ENCODE measurements at regions not wholly inside any gene's neighbourhood (a gene's known extent, or its start where the extent isn't known, plus 50 kb on each side); places are given as distances from the start of the nearest gene placed in this dataset.

DNA sequence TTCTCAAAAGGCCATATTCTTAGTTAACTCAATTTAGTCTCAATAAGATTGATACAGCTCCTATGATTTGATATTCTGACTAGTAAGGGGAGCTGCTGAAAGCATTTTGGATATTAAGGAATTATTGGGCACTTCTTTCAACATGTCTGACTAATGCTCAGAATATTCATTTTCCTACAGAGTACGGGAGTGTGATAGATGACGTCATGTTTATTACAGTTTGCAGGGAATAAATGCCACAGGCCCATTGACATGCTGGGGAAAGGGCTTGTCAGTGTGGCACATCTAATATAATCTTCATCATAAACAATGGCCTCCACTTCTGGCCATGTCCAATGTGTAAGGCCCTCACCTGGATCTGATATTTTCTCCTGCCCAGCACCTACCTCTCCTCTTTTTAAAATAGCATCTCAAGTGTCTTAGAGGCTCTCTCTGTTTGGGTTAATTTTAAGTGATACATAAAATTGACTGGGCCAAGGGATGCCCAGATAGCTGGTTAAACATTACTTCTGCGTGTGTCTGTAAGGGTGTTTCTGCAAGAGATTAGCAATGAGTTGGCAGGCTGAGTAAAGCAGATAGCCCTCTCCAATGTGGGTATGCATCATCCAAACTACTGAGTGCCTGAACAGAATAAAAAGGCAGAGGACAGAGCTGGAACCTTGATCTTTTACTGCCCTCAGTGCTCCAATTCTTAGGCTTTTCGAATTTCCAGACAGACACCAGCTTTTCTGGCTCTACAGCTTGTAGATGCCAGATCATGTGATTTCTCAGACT is 99.3 kb downstream of the SLC24A2 start:
- TF ChIP-seq CTCF (IDR thresholded peaks at IDR 0.05), result no peak
- TF ChIP-seq ZNF121 (CRISPR knock-in tag; IDR thresholded peaks at IDR 0.05), result no peak
- TF ChIP-seq, protein P1, sequence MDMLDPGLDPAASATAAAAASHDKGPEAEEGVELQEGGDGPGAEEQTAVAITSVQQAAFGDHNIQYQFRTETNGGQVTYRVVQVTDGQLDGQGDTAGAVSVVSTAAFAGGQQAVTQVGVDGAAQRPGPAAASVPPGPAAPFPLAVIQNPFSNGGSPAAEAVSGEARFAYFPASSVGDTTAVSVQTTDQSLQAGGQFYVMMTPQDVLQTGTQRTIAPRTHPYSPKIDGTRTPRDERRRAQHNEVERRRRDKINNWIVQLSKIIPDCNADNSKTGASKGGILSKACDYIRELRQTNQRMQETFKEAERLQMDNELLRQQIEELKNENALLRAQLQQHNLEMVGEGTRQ (CRISPR knock-in tag; IDR thresholded peaks at IDR 0.05), result no peak
- no peak for TF ChIP-seq SP1 (CRISPR knock-in tag; conservative IDR thresholded peaks at IDR 0.05)
- no peak for TF ChIP-seq ATF2 (CRISPR knock-in tag; IDR thresholded peaks at IDR 0.05; ENCODE audit: borderline replicate concordance, low read depth)
- no peak for TF ChIP-seq ZNF281 (CRISPR knock-in tag; IDR thresholded peaks at IDR 0.05)
- TF ChIP-seq ZNF416 (CRISPR knock-in tag; IDR thresholded peaks at IDR 0.05), result no peak
- no peak for TF ChIP-seq CREM (CRISPR knock-in tag; IDR thresholded peaks at IDR 0.05)
- TF ChIP-seq RELA (CRISPR knock-in tag; IDR thresholded peaks at IDR 0.05; ENCODE audit: borderline replicate concordance), result no peak
- no peak for TF ChIP-seq TP53 (CRISPR knock-in tag; IDR thresholded peaks at IDR 0.05)
- TF ChIP-seq, protein P2, sequence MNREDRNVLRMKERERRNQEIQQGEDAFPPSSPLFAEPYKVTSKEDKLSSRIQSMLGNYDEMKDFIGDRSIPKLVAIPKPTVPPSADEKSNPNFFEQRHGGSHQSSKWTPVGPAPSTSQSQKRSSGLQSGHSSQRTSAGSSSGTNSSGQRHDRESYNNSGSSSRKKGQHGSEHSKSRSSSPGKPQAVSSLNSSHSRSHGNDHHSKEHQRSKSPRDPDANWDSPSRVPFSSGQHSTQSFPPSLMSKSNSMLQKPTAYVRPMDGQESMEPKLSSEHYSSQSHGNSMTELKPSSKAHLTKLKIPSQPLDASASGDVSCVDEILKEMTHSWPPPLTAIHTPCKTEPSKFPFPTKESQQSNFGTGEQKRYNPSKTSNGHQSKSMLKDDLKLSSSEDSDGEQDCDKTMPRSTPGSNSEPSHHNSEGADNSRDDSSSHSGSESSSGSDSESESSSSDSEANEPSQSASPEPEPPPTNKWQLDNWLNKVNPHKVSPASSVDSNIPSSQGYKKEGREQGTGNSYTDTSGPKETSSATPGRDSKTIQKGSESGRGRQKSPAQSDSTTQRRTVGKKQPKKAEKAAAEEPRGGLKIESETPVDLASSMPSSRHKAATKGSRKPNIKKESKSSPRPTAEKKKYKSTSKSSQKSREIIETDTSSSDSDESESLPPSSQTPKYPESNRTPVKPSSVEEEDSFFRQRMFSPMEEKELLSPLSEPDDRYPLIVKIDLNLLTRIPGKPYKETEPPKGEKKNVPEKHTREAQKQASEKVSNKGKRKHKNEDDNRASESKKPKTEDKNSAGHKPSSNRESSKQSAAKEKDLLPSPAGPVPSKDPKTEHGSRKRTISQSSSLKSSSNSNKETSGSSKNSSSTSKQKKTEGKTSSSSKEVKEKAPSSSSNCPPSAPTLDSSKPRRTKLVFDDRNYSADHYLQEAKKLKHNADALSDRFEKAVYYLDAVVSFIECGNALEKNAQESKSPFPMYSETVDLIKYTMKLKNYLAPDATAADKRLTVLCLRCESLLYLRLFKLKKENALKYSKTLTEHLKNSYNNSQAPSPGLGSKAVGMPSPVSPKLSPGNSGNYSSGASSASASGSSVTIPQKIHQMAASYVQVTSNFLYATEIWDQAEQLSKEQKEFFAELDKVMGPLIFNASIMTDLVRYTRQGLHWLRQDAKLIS (CRISPR knock-in tag; IDR thresholded peaks at IDR 0.05; ENCODE audit: borderline replicate concordance), result no peak
- no peak for TF ChIP-seq KAT7 (CRISPR knock-in tag; IDR thresholded peaks at IDR 0.05; ENCODE audit: borderline replicate concordance)
- no peak for TF ChIP-seq TEAD4 (CRISPR knock-in tag; IDR thresholded peaks at IDR 0.05)

Data from WTC11 (cell line).